HFFc6 (cell line): ENCODE measurements at regions not wholly inside any gene's neighbourhood (a gene's known extent, or its start where the extent isn't known, plus 50 kb on each side); places are given as distances from the start of the nearest gene placed in this dataset.

ENCODE experiments used
- DNase-seq: peaks from one replicate; pipeline ENCODE4 v3.0.0-alpha.2; 2018
- H3K27ac Mint-ChIP-seq: 2 replicates; pipeline ENCODE4 v1.8.0; 2020; ENCODE audit warnings: mild to moderate bottlenecking, mixed read lengths
- H3K27me3 Mint-ChIP-seq: 2 replicates; pipeline ENCODE4 v1.8.0; 2021; ENCODE audit warnings: mild to moderate bottlenecking, moderate library complexity, mixed read lengths; ENCODE audit not compliant: insufficient read depth
- H3K36me3 Mint-ChIP-seq: 2 replicates; pipeline ENCODE4 v1.8.0; 2021; ENCODE audit warnings: low read depth, mixed read lengths
- H3K4me1 Mint-ChIP-seq: 2 replicates; pipeline ENCODE4 v1.8.0; 2020; ENCODE audit warnings: low read depth, mixed read lengths
- H3K4me3 Mint-ChIP-seq: 2 replicates; pipeline ENCODE4 v1.8.0; 2020; ENCODE audit warnings: mild to moderate bottlenecking, moderate library complexity, mixed read lengths
- H3K9me3 Mint-ChIP-seq: 2 replicates; pipeline ENCODE4 v1.8.0; 2020; ENCODE audit warnings: mild to moderate bottlenecking, mixed read lengths
- TF ChIP-seq, protein P1 (sequence below): fragments of 200-600 bp; sonication (generic); IDR thresholded peaks from 2 replicates; pipeline ENCODE4 v1.5.0; 2021; ENCODE audit warnings: antibody characterized with exemption, mild to moderate bottlenecking

DNA sequence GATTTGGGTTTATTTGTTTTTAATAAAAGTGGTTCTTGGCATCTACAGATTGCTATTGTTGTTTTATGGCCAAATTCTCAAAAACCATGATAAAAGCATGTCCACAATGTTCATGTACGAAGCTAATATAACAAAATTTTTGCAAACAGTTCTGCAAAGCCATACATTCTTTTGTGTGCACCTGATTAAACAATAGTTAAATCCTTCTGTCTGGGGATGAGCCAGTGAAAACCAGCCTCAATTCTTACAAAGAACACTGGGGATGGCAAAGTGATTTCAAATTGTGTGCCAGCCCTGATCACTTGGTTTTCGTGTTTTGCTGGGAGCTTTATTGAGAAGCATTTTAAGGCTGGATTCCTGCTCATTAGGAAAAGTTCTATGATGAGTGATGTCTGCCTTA, 149.1 kb upstream of the MAGI3 start:
- Mint-ChIP-seq H3K27me3 (peaks cover 34% of the 10 kb centered on the region), H3K4me1 (no peaks in the 10 kb centered on the region), H3K9me3 (no peaks in the 10 kb centered on the region), H3K27ac (no peak overlapping the region), H3K36me3 (no peaks in the 10 kb centered on the region), H3K4me3 (no peak overlapping the region)
- TF ChIP-seq, protein P1, sequence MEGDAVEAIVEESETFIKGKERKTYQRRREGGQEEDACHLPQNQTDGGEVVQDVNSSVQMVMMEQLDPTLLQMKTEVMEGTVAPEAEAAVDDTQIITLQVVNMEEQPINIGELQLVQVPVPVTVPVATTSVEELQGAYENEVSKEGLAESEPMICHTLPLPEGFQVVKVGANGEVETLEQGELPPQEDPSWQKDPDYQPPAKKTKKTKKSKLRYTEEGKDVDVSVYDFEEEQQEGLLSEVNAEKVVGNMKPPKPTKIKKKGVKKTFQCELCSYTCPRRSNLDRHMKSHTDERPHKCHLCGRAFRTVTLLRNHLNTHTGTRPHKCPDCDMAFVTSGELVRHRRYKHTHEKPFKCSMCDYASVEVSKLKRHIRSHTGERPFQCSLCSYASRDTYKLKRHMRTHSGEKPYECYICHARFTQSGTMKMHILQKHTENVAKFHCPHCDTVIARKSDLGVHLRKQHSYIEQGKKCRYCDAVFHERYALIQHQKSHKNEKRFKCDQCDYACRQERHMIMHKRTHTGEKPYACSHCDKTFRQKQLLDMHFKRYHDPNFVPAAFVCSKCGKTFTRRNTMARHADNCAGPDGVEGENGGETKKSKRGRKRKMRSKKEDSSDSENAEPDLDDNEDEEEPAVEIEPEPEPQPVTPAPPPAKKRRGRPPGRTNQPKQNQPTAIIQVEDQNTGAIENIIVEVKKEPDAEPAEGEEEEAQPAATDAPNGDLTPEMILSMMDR: no peak
- no peak for DNase-seq

DNA sequence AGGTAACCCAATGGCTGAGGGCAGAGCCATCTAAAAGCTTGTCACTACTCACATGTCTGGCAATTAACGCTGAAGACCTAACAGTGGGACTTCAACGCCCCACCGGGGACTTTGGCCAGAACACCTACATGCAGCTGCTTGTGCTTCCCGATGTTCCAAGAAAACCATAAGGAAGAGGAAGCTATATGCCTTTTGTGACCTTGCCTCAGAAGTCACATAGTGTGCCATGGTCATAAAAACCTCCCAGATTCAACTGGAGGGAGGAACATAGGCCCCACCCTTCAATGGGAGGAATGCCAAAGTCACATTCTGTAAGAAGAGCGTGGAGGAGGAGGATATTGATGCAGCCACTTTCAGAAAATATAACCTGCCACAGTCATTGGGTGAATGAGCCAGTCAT, 147.8 kb upstream of the MAGI3 start:
- TF ChIP-seq, protein P1: no peak
- no peaks in the 10 kb centered on the region for H3K9me3 Mint-ChIP-seq

DNA sequence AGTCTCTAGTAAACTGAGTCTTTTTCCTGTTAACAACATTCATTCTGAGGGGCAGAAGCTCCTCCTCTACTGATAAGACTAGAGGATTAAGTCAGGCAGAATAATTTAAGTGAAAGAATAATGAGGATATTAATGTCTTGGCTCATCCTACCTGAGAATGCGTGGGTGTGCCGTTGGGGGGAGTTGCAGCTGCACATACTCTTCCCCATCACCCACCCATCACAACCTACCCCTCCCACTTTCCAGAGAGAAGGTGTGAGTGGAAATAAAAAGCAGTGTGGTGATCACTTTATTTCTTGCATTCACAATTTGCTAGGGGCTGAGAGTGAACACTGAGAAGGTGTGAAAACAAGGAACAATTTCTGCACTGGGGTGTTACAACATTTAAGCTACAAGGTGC, 146.8 kb upstream of the MAGI3 start:
- no peaks in the 10 kb centered on the region for H3K36me3 Mint-ChIP-seq
- H3K27me3 Mint-ChIP-seq: peaks cover 32% of the 10 kb centered on the region
- no peaks in the 10 kb centered on the region for H3K4me1 Mint-ChIP-seq
- no peaks in the 10 kb centered on the region for H3K9me3 Mint-ChIP-seq
- no peak overlapping the region for H3K4me3 Mint-ChIP-seq
- no peak for DNase-seq
- TF ChIP-seq, protein P1: no peak
- no peak overlapping the region for H3K27ac Mint-ChIP-seq

More for the DNA sequence above, 147.8 kb upstream of the MAGI3 start:
- Mint-ChIP-seq H3K27me3 (peaks cover 30% of the 10 kb centered on the region), H3K36me3 (no peaks in the 10 kb centered on the region), H3K4me3 (no peak overlapping the region), H3K27ac (no peak overlapping the region), H3K4me1 (no peaks in the 10 kb centered on the region)
- no peak for DNase-seq

DNA sequence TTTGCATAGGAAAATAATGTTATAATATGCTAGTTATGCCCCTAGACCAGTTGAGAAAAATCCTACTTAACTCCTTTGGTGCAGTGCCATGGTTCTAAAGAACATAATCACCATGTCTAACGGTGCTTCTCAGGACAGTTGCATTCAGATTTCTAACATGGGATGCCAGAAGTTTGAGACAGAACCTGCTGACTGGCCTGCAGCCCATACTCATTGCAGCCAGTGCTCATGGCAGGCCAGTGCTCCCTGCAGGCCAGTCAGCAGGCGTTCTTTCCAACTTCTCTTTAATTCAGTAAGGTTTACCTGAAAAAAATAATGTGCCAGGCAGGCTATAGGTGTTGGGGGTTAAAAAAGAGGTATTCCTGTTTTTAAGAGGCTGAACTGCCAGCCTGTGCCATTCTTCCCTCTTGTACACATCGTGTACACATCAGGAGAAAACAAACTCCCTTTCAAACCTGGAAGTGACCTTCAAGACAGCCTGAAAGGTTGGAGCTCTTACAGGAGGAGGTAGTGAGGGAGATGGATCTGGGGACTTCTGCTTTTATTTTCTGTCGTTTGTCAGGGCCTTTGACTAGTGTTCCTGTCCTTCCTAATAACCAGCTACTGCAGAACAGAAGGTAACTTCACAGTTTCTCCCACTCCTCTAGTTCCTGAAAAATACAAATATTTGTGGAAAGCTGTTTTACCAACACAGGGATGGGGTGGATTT, 146.0 kb upstream of the MAGI3 start:
- H3K9me3 Mint-ChIP-seq: no peaks in the 10 kb centered on the region
- H3K4me1 Mint-ChIP-seq: no peaks in the 10 kb centered on the region
- peaks cover 36% of the 10 kb centered on the region for H3K27me3 Mint-ChIP-seq
- no peak overlapping the region for H3K4me3 Mint-ChIP-seq
- no peaks in the 10 kb centered on the region for H3K36me3 Mint-ChIP-seq
- DNase-seq: no peak
- no peak overlapping the region for H3K27ac Mint-ChIP-seq
- TF ChIP-seq, protein P1: no peak

DNA sequence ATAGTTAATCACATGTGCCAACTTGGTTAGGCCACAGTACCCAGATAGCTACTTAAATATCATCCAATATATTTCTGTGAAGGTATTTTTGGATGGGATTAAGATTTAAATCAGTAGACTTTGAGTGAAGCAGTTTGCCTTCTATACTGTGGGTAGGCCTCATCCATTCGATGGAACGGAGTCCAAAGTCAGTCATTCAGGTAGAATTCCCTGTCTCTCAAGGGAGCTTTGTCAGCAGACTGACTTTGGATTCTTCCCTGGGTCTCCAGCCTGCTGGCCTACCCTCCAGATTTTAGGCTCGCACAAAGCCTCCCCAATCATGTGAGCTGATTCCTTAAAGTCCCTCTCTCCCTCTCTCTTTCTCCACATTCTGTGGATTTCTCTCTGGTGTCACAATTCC, 145.1 kb upstream of the MAGI3 start:
- no peaks in the 10 kb centered on the region for H3K9me3 Mint-ChIP-seq
- peaks cover 32% of the 10 kb centered on the region for H3K27me3 Mint-ChIP-seq
- TF ChIP-seq, protein P1: no peak
- no peaks in the 10 kb centered on the region for H3K36me3 Mint-ChIP-seq
- no peak for DNase-seq
- no peak overlapping the region for H3K4me3 Mint-ChIP-seq
- H3K4me1 Mint-ChIP-seq: no peaks in the 10 kb centered on the region
- H3K27ac Mint-ChIP-seq: no peak overlapping the region
